Suppressor macrophage treated with lipopolysaccharide for 4 hours (primary cell): ENCODE measurements at regions not wholly inside any gene's neighbourhood (a gene's known extent, or its start where the extent isn't known, plus 50 kb on each side); places are given as distances from the start of the nearest gene placed in this dataset.

ENCODE experiments used
- DNase-seq: peaks from one replicate; pipeline ENCODE4 v3.0.0-alpha.2; 2020

DNA sequence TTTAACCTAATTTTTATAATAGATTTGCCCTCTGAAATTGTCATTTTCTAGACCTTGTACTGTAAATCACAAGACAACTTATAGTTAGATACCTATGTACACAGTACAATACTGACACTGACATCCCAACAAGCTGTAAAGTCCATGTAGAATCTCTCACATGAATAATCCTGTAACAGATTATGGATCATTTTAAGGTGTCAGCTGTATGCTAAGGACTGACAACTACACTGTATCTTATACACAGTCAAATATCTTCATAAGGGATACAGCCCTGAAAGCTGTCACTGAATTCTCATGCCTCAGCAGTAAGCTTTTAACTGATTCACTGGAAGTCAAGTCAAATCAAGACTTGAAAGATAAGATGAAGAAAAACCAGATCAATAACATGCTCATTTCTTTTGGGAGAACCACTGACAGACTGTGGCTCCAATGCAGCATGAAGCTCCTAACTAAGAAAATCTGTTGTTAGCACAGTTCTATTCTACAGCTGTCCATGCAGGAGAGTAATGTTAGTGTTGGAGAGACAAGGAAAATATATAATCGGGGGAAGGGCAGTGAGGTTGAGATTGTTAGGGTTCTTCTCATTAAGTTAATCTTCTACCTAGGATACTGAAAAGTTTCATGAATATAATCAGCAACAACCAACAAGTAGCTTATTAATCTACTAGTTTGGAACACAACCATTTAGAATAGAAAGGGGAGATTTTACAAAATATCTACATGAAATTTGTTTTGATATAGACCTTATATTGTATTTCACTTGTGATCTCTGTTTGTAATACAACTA, 612.0 kb downstream of the PCDH18 start:
- DNase-seq = no peak

DNA sequence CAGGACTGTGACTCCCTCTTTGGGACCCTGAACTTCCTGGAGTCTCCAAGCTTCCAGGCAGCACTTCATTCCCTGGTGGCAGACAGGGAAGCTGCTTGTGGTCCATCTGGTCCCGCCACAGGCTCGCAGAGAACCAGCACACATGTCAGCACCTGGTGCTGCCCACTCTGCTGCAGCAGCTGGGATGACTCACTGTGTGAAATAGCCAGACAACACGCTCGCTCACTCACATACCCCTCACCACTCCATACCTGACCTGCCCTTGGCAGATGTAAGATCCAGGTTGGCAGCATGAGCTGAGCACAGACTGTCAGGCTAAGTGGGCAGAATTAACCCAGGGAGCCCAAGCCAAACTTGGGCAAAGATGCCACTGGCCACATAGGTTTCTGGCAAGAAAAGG, 613.5 kb downstream of the PCDH18 start:
- DNase-seq = no peak

DNA sequence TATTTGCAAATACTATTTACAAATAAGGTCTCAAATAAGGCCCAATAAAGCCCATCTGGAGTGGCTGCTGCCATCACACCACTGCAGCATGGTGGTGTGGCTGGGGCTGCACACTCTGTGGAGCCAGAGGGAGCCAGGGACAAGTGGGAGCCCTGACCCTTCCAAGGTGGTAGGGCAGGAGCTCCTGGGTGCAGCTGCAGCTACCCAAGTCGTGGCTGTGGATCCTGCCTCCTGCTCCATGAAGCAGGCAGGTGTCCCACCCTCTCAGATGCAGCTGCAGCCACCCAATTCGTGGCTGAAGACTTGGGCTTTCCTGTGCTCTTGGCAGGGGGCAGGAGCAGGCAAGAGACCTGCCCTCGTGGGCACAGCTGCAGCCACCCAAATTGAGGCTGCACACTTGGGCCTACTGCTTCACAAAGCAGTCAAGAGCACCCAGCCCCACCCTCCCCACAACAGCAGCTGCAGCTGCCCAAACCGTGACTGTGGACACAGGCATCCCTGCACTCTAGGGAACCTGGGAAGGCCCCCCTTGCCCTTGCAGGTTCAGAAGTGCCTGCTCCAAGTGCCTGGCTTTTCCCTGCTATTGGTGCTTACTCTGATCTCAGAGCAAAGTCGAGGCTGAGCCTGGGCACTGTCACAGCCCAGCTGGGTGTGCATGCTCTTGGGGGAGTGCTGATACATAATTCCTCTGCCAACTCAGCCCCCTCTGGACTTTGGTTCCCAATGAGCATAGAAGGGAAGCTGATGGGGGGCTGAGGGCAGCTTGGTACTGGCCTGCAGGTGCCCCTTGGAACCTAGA, 614.8 kb downstream of the PCDH18 start:
- DNase-seq = no peak

DNA sequence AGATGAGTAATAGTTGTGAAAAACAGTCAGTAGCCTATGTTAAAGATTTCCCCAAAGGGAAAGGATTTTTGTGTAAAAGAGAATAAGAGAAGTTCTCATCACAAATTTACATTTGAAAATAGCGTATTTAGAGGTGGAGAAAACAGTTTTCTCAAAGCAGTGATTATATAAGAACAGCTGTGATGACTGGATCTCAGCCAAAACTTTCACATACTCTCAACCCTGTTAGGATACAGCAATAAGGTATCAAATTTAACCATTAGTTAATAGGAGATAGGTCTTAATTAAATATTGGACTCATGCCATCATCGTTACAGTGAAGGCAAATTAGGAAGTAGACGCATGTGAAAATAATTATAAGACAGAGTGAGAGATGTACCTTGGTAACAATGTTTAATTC, 622.7 kb downstream of the PCDH18 start:
- DNase-seq = no peak

DNA sequence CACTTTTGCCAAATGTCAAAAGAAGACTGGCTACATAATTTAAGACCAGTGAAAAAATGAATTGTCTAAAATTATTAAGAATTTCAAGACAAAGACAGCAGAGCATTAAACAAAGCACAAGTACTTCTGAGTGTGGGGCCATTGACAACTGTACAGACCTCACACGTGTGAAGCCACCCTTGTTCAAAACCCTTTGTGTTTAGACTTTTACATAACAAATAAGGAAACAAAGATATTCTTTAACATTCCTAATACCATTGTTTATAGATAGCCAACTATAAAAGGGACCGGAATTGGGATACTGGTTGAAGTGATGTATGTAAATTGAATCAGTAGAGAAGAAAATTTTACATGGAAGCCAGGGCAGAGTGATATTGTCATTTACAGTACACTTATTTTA, 624.2 kb downstream of the PCDH18 start:
- DNase-seq = no peak

DNA sequence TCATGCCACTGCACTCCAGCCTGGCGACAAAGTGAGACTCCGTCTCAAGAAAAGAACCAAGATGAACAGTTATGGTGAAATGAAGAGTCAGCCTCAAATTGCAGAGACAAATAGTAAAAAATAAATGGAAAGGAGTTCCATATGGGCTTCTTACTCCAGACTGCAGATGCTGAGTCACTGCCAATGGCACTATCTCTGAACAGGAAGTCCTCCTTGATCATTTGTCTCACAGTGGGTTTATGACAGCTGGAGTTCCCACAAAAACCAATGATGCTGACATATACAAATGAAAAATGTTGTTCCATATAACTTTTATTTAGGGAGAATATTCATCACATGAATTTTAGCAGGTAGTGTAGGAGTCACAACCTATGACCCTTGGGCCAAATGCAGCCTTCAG, 631.6 kb downstream of the PCDH18 start:
- DNase-seq = no peak

DNA sequence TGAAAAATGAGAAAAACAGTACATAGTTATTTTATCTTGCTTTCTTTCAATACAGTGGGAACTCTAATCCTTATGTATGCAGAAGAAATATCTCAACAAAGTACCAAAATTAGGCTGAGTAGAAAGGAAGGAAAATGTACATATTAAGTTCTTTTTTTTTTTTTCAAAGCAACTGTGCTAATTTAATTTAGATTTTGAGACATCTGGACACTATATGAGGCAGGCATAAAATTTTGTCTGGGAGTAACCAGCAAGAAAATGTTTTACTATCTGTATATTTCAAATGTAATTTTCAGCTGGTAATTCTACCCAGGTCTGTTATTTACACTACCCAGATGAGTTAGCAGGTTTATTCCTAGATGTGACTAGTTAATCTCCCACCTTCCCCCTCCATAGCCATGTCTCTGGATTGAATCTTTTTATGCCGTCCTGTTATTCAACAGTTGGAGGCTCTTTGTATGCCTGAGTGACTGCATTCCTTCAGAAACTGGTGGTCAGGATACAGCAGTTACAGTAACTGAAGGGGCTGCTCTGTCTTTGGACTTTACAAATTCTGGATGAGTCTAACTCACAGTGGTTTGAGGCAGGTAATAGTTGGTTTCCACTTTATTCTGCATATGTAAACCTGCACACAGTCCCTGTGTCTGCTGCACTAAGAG, 633.6 kb downstream of the PCDH18 start:
- no peak for DNase-seq

DNA sequence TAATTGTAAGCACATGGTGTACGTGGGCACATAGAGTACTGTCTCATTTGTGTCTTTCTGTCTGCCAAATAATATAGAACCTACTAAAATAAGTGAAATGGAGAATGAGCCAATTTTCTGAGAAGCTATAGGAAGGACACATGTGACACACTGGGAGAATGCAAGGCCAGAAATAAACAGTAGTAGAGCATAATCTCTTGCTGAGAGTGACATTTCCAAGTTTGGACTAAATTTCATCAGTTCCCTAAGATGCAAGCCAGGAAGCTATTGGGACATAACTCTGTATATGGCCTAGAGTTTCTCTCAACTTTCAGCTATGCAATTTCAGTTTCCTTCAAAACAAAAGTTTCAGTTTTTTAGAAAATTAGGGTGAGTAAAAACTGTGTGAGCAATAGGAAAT, 638.7 kb downstream of the PCDH18 start:
- DNase-seq = no peak

DNA sequence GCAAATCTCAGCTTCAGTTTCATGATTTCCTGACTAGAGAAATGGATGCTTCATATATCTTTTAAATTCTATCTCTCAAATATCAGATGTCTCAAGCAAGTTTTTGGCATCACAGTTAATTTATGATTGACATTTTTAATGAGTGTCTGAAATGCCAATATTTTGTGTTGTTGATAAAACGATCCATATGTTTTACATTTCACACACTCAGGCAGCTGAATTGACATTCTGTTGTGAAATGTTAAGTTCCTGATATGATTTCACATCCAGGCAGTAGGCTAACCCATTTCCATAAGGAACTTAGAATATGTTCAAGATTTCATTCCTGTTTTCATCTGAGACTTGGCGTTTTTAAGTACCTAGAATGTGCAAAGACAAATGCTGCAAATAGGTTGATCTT, 650.6 kb downstream of the PCDH18 start:
- no peak for DNase-seq

DNA sequence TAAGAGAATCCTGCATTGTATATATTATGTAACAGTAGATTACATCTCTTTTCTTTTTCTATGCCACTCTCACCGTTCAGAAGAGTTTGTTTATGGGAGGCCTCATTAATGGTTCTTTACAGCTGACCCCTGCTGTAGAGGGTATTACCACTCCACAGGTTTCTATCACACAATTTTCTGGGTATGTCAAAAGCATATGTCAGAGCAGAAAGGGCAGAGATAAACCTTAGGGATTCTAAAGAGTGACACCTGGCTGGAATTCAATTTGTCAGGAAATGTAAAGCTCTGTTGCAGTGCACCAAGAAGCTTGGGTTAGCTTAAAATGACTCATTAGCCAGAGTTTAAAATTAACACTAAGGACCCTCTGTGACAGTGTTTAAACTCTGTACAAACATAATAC, 658.7 kb downstream of the PCDH18 start:
- DNase-seq = no peak

DNA sequence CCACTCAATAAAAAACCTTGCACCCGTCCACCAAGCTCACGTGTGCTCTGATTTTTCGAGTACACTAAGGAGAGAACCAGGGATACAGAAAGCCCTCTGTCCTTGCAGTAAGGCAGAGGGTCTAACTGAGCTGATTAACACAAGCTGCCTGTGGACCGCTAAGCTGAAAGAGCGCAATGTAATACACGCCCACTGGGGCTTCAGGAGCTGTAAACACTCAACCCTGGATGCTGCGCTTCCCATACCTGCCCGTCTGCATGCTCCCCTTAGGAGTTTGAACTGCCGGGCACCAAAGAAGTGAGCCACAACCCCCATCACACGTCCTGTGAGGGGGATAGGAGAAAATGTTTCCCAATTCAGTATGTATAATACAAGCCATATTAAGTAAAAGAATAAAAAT, 664.8 kb downstream of the PCDH18 start:
- no peak for DNase-seq

DNA sequence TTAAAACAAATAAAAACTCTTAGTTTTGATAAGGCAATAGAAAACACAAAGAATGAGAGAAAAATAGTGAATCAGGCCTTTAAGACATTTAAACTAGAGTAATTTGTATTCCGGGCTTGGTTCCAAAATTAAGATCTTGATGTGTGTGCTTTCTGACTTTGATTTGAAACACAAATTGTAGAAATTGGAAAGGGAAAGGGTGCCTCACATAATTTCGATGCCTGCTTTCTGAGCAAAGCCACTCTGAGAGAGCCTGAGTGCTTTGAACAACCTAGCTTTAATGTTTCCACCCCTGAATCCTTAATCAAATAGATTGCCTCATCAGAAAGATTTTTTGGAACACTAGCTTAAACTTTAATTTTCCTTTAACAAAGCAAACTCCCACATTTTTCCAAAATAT, 666.8 kb downstream of the PCDH18 start:
- no peak for DNase-seq

DNA sequence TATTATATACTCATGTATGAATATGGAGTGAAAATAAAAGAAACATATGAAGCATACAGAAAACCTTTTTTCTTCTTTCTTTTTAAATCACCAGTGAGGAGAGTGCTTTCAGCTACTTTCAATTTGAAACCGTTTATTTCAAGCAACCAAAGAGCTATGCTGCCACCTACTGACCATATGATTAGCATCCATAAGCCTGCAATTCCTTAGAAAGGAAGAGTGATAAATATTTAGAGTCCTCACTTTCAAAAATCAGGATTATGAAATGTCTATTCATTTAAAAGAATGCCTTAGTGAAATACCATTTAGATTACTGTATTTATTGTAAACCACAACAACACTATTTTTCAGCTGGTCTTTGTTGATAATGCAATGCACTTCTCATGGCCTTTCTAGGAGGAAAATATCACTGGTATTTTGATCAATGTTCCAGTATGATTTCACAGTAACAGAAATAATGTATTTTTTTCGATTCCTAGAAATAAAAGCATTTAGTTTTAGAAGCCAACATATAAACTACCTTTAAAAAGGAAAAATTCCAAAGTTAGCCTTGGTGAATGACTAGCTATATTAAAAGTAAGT, 667.6 kb downstream of the PCDH18 start:
- peak; percentile 79 for DNase-seq

DNA sequence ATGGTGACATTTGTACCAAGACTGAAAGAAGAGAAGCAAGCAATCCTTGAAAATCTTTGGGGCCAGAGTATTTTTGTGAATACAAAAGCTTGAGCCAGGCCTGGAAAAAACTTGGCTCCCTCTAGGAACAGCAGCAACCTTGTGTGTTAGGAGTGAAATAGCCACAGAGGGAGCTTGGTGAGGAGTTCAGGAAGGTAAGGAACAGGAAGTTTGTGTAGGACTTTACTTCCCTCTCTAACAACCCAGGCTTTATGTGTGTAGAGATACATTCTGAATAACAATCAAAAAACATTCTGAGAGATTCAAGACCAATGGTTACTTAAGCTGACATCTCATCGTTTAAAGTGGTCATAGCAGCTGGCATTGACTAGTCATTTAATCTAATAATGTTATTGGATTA, 668.5 kb downstream of the PCDH18 start:
- DNase-seq = no peak

DNA sequence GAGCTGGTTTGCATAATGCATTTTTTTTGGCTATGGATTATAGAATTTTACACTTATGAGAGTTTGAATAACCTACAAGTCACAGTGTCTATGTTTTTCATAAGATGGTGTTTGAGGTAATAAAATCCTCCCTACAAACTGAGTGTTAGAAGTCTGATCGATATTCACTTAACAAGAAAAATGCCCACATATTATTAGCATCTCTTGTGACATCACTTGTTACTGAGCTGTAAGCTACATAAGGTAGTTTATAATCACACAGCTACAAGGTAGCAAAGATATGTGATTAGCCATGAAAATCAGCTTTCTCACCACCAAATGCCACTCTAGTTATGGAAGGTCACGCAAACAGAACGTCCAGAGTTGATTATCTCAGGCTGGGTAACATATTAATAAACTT, 669.6 kb downstream of the PCDH18 start:
- no peak for DNase-seq

DNA sequence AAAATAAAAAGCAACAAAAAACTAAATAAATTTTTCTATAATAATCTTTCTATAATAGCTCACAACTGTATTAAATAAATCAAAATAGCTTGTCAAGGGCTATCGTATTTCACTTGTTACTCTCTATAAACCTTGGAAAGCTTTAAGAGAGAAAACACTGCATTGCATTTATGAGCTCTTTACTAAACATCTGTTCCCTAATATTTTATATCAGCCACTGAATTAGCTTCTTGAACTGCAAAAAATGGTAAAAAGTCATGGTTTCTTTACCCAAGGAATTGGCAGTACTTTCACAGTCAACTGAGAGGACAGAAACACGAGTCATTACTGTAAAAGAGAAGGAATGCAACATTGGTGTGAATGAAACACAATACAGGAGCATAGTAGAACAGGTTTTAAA, 671.2 kb downstream of the PCDH18 start:
- no peak for DNase-seq

DNA sequence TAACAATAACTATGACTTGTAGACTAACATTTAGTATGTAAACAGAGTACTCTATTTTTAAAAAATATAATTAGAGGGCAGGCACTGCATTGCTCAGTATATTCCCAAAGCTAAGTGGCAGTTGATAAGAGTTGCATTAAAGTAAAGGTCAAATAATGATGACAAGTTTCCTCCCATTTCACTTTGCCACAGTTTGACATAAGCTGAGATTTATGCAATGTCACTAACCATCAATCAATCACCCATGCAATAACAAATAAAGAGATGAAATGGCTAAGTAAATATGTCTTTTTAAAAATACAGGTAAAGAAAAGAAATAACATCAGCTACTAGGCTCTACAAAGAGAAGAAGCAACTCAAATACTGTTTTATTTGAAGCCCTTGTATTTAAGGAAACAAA, 673.4 kb downstream of the PCDH18 start:
- no peak for DNase-seq

DNA sequence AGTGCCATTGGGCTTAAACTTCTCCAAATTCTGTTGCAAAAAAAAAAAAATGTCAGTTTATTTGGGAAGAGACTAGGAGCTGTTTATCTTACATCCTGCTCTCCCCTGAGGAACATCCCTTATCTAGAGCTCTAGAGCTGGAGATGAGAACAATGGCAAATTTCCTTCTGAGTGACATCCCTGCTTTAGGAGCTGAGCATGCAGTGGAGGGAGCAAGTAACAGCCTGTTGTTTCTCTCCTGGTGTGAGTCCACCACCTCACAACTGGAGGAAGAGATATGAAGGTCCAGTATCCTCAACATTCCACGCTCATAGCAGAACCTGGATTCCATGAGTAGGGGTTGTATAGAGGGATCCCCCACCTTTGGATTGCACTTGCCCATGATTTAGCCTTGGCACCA, 676.4 kb downstream of the PCDH18 start:
- DNase-seq = no peak

DNA sequence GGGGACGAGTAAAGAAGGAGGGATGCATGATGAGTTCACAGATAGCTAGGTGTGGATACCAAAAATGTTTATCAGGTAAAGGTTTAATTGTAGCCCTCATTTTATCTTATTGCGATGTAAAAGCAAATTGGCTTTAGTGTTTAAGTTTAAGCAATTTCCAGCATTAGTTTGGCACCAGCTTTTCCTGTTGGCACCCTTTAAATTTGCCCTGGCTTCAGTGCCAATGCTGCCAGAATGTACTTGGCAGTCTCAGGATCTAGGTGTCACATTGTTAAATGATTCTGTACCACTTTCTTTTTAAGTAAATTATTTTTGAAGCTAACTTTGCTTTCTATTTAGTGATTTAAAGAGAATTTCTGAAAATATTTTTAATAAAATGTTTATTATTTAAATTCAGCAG, 681.8 kb downstream of the PCDH18 start:
- DNase-seq = no peak

DNA sequence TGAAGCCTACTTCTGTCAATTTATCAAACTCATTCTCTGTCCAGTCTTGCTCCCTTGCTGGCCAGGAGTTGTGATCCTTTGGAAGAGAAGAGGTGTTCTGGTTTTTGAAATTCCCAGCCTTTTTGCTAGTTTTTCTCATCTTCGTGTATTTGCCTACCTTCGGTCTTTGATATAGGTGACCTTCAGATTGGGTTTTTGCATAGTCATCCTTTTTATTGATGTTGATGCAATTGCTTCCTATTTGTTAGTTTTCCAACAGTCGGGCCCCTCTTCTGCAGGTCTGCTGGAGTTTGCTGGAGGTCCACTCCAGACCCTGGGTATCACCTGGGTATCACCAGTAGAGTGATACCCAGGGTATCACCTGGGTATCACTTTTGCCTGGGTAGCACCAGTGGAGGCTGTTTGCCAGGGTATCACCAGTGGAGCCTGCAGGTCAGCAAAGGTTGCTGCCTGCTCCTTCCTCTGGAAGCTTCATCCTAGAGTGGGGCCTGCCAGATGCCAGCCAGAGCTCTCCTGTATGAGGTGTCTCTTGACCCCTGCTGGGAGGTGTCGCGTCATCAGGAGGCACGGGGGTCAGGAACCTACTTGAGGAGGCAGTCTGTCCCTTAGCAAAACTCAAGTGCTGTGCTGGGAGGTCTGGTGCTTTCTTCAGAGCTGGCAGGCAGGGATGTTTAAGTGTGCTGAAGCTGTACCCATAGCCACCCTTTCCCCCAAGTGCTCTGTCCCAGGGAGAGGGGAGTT, 684.2 kb downstream of the PCDH18 start:
- no peak for DNase-seq

DNA sequence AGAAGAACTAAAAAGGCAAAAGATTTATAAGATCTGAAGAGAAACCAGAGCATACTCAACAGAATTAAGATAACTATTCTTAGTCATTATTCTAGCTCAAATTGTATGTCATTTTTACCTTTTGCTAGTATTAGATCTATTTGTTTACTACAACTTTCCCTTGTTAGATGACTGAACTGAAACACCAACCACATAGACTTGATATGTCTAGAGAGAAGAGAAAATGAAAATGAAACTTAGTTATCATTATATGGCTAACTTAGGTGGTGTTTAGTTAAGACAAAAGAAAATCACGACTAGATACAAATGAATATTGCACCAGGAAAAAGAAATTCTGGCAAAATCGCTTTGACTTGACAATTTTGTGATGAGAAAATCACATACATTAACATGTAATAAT, 690.8 kb downstream of the PCDH18 start:
- DNase-seq = no peak

DNA sequence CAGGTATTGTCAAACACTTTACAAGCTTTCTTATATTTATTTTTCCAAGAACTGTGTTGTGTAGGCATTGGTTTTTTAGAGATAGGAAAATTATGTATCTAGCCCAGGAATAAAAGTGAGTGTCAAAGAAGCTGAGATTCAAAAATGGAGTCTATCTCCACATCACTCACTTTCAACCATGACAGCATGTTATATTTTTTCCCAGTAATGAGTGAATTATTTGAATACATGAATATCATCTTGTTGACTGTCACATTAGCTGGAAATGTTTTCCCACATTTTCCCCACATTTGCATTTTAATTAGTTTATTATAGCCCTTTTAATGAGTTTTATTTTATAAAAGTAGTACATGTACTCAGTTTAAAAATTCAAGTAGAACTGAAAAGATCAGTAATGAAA, 693.7 kb downstream of the PCDH18 start:
- no peak for DNase-seq

DNA sequence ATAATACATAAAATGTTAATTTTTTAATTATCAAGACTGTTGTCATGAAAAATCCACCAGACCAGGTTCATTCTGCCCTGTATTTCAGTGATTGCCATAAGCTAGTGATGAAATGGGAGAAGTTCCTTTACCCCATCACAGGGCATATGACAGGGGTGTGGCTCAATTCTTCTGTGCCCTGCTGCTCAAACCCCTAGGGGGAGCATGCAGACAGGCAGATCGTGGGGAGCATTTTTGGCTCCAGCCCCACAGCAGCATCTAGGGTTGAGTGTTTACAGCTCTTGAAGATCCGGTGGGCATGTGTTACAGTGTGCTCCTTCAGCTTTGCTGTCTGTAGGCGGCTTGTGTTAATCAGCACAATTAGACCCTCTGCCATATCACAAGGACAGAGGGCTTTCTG, 700.7 kb downstream of the PCDH18 start:
- no peak for DNase-seq
